Liver (tissue), 8 donors: ENCODE measurements at regions not wholly inside any gene's neighbourhood (a gene's known extent, or its start where the extent isn't known, plus 50 kb on each side); places are given as distances from the start of the nearest gene placed in this dataset.

Source experiments
- DNase-seq: peaks from one replicate; pipeline ENCODE4 v3.0.0-alpha.2; 2017; ENCODE audit warnings: low spot score
- H3K27ac ChIP-seq, 2 donors: one replicate each; pipeline ENCODE4 v1.7.0; 2013; ENCODE audit warnings: inconsistent platforms in 2 of 2, low read length in 2 of 2, control low read depth in 1 of 2, low read depth in 1 of 2, mild to moderate bottlenecking in 1 of 2
- H3K27me3 ChIP-seq, 4 donors: one replicate each; pipeline versions ENCODE4 v1.6.1 to v1.7.0; 2013; ENCODE audit warnings: low read length in 3 of 4, inconsistent platforms in 1 of 4, mild to moderate bottlenecking in 1 of 4, moderate library complexity in 1 of 4; ENCODE audit not compliant: control insufficient read depth in 4 of 4, insufficient read depth in 4 of 4
- H3K36me3 ChIP-seq, 4 donors: one replicate each; pipeline versions ENCODE4 v1.6.1 to v1.7.0; 2013; ENCODE audit warnings: low read length in 3 of 4, mild to moderate bottlenecking in 3 of 4, low read depth in 1 of 4, moderate library complexity in 1 of 4; ENCODE audit not compliant: control insufficient read depth in 4 of 4, insufficient read depth in 3 of 4
- H3K4me1 ChIP-seq, 4 donors: one replicate each; pipeline versions ENCODE4 v1.6.1 to v1.7.0; 2013; ENCODE audit warnings: low read length in 3 of 4, mild to moderate bottlenecking in 3 of 4, moderate library complexity in 1 of 4; ENCODE audit not compliant: control insufficient read depth in 4 of 4, insufficient read depth in 4 of 4
- H3K4me3 ChIP-seq, 3 donors: one replicate each; pipeline versions ENCODE4 v1.6.1 to v1.7.0; 2013; ENCODE audit warnings: low read length in 3 of 3, control low read depth in 1 of 3, low read depth in 1 of 3, mild to moderate bottlenecking in 1 of 3
- H3K9ac ChIP-seq, 2 donors: one replicate each; pipeline ENCODE4 v1.7.0; 2013; ENCODE audit warnings: low read length in 2 of 2, mild to moderate bottlenecking in 2 of 2, moderate library complexity in 2 of 2, control low read depth in 1 of 2, low read depth in 1 of 2
- H3K9me3 ChIP-seq, 4 donors: one replicate each; pipeline versions ENCODE4 v1.6.1 to v1.7.0; 2013; ENCODE audit warnings: low read length in 3 of 4; ENCODE audit not compliant: control insufficient read depth in 4 of 4
- ATF3 ChIP-seq: IDR thresholded peaks from 2 replicates; pipeline ENCODE4 v1.6.1; 2016; ENCODE audit warnings: antibody characterized with exemption
- CTCF ChIP-seq: fragments of 150-350 bp; IDR thresholded peaks from 2 replicates; pipeline ENCODE4 v1.5.1; 2017; ENCODE audit warnings: improper control_type of control experiment, low read depth, low read length; ENCODE audit not compliant: missing input control
- EGR1 ChIP-seq, 2 donors: IDR thresholded peaks; 2 replicates each; pipeline ENCODE4 v1.6.1; 2016 to 2018; ENCODE audit warnings: antibody characterized with exemption in 2 of 2, low read depth in 2 of 2
- FOXA1 ChIP-seq: IDR thresholded peaks from 2 replicates; pipeline ENCODE4 v1.6.1; 2016; ENCODE audit warnings: antibody characterized with exemption
- GABPA ChIP-seq, 2 donors: IDR thresholded peaks in 1 of 2; conservative IDR thresholded peaks in 1 of 2; 2 replicates each; pipeline ENCODE4 v1.6.1; 2016; ENCODE audit warnings: antibody characterized with exemption in 2 of 2, mild to moderate bottlenecking in 1 of 2, moderate library complexity in 1 of 2
- HNF4G ChIP-seq: IDR thresholded peaks from 2 replicates; pipeline ENCODE4 v1.6.1; 2016; ENCODE audit warnings: antibody characterized with exemption
- MAX ChIP-seq: IDR thresholded peaks from 2 replicates; pipeline ENCODE4 v1.6.1; 2016; ENCODE audit warnings: antibody characterized with exemption
- NR2F2 ChIP-seq: IDR thresholded peaks from 2 replicates; pipeline ENCODE4 v1.6.1; 2016; ENCODE audit warnings: antibody characterized with exemption
- REST ChIP-seq: IDR thresholded peaks from 2 replicates; pipeline ENCODE4 v1.6.1; 2016; ENCODE audit warnings: antibody characterized with exemption, mild to moderate bottlenecking
- SP1 ChIP-seq: IDR thresholded peaks from 2 replicates; pipeline ENCODE4 v1.6.1; 2018; ENCODE audit warnings: antibody characterized with exemption, mild to moderate bottlenecking
- TAF1 ChIP-seq: conservative IDR thresholded peaks from 2 replicates; pipeline ENCODE4 v1.6.1; 2016; ENCODE audit warnings: antibody characterized with exemption, mild to moderate bottlenecking
- YY1 ChIP-seq: IDR thresholded peaks from 2 replicates; pipeline ENCODE4 v1.6.1; 2016; ENCODE audit warnings: antibody characterized with exemption, mild to moderate bottlenecking
- ZBTB33 ChIP-seq: IDR thresholded peaks from 2 replicates; pipeline ENCODE4 v1.6.1; 2016; ENCODE audit warnings: antibody characterized with exemption
- WGBS: extraction: QIAGEN DNeasy Blood & Tissue Kit; methylation state at CpG from one replicate; pipeline ENCODE4 v1.1.7; 2013; 5-methylcytosine and 5-hydroxymethylcytosine counted together
- donor health status: healthy.
- donor health status: healthy.
- donor health status: healthy.
- donor health status: healthy.
- donor health status: healthy.

- TF ChIP-seq GABPA (IDR thresholded peaks at IDR 0.05 in 1 of 2, conservative IDR thresholded peaks at IDR 0.05 in 1 of 2), result no peak
These were observed 97.8 kb downstream of the PLEKHG1 start (continued) for GRCh38 chr6:150697515-150697914.

- DNase-seq, result no peak
- H3K4me1 ChIP-seq, result peaks cover 2 to 8% (median 5%) of the 10 kb centered on the region in 4 donors
- no peak overlapping the region for H3K9ac ChIP-seq
- TF ChIP-seq GABPA (IDR thresholded peaks at IDR 0.05 in 1 of 2, conservative IDR thresholded peaks at IDR 0.05 in 1 of 2) (no peak), REST (no peak), ATF3 (no peak), HNF4G (no peak), CTCF (no peak), ZBTB33 (no peak), TAF1 (no peak), YY1 (no peak), EGR1 (IDR thresholded peaks at IDR 0.05; ENCODE audit: low read depth in 2 of 2) (no peak), MAX (no peak)
- no peaks in the 10 kb centered on the region for H3K27me3 ChIP-seq
- H3K9me3 ChIP-seq, result no peaks in the 10 kb centered on the region
- H3K27ac ChIP-seq, result no peak overlapping the region
- WGBS, result 78% methylated on average over 6 of the region's 6 CpGs
- H3K36me3 ChIP-seq, result no peaks in the 10 kb centered on the region
- no peak overlapping the region for H3K4me3 ChIP-seq
These were observed 98.7 kb downstream of the PLEKHG1 start for GRCh38 chr6:150698391-150698790.

GRCh38 chr6:150702675-150703074 lies 103.0 kb downstream of the PLEKHG1 start:
- TF ChIP-seq SP1, result no peak
- TF ChIP-seq ZBTB33, result no peak
- no peak for TF ChIP-seq NR2F2
- TF ChIP-seq FOXA1, result no peak
- no peak for TF ChIP-seq REST
- no peak for TF ChIP-seq TAF1
- no peak for TF ChIP-seq GABPA (IDR thresholded peaks at IDR 0.05 in 1 of 2, conservative IDR thresholded peaks at IDR 0.05 in 1 of 2)
- Histone ChIP-seq H3K27me3 (no peaks in the 10 kb centered on the region), H3K27ac (no peak overlapping the region), H3K36me3 (no peaks in the 10 kb centered on the region), H3K9ac (no peak overlapping the region), H3K9me3 (no peaks in the 10 kb centered on the region), H3K4me3 (no peak overlapping the region), H3K4me1 (peaks cover 0 to 3% (median 0%) of the 10 kb centered on the region in 4 donors)
- no peak for DNase-seq
- WGBS, result 64% methylated on average over 6 of the region's 6 CpGs
